SK-N-SH (cell line): ENCODE measurements at regions not wholly inside any gene's neighbourhood (a gene's known extent, or its start where the extent isn't known, plus 50 kb on each side); places are given as distances from the start of the nearest gene placed in this dataset.

Experiments used
- CTCF ChIA-PET: fragments of 300-600, 350-600 bp; formaldehyde crosslinking; extraction: SDS; loops from one replicate; lab custom pipeline; 2021; lab: Yijun Ruan, JAX
- POLR2A ChIA-PET: fragments of 350-600 bp; sonication (Branson Sonifier 250); formaldehyde crosslinking; extraction: SDS; loops from one replicate; lab custom pipeline; 2020; ENCODE audit warnings: antibody characterized with exemption, inconsistent platforms; lab: Yijun Ruan, JAX
- DNase-seq: peaks from one replicate; pipeline ENCODE4 v3.0.0; 2012
- H2AFZ ChIP-seq: fragments of 200-600 bp; sonication (generic); 2 replicates; pipeline ENCODE4 v1.8.1; 2016; ENCODE audit warnings: antibody characterized with exemption, mild to moderate bottlenecking, low read depth
- H3F3A ChIP-seq: fragments of 200-600 bp; sonication (generic); replicated peaks from 2 replicates; pipeline ENCODE3; 2016; ENCODE audit warnings: antibody characterized with exemption, mild to moderate bottlenecking; ENCODE audit not compliant: insufficient read depth
- H3K27ac ChIP-seq, 2 experiments: fragments of 200-500 bp in 1 of 2; fragments of 200-600 bp in 1 of 2; sonication (Bioruptor generic) in 1 of 2; sonication (generic), shearing (Covaris generic) in 1 of 2; 2 replicates each; pipeline versions ENCODE4 v1.5.1 to v1.6.1; 2014 to 2016; ENCODE audit warnings: low read depth in 2 of 2, inconsistent platforms in 1 of 2, low read length in 1 of 2, mild to moderate bottlenecking in 1 of 2, mixed read lengths in 1 of 2
- H3K27me3 ChIP-seq: fragments of 200-600 bp; sonication (generic), shearing (Covaris generic); 2 replicates; pipeline ENCODE4 v1.6.1; 2016; ENCODE audit warnings: mixed run types; ENCODE audit not compliant: insufficient read depth
- H3K36me3 ChIP-seq, 2 experiments: fragments of 200-500 bp in 1 of 2; fragments of 200-600 bp in 1 of 2; sonication (Bioruptor generic) in 1 of 2; sonication (generic) in 1 of 2; replicated peaks in 1 of 2; 2 replicates each; pipeline versions ENCODE3 to v1.5.1; 2014 to 2016; ENCODE audit warnings: low read length in 1 of 2, mild to moderate bottlenecking in 1 of 2; ENCODE audit not compliant: insufficient read depth in 2 of 2, control insufficient read depth in 1 of 2
- H3K4me1 ChIP-seq, 2 experiments: fragments of 200-500 bp in 1 of 2; fragments of 200-600 bp in 1 of 2; sonication (Bioruptor generic) in 1 of 2; sonication (generic), shearing (Covaris generic) in 1 of 2; 2 replicates each; pipeline versions ENCODE4 v1.5.1 to v1.6.1; 2014 to 2016; ENCODE audit warnings: low read depth in 1 of 2, low read length in 1 of 2, mixed run types in 1 of 2; ENCODE audit not compliant: insufficient read depth in 2 of 2, control insufficient read depth in 1 of 2
- H3K4me2 ChIP-seq: fragments of 200-600 bp; sonication (generic), shearing (Covaris generic); 2 replicates; pipeline ENCODE4 v1.6.1; 2017; ENCODE audit warnings: mixed run types
- H3K4me3 ChIP-seq, 2 experiments: fragments of 200-500 bp in 1 of 2; fragments of 200-600 bp in 1 of 2; sonication (Bioruptor generic) in 1 of 2; sonication (generic), shearing (Covaris generic) in 1 of 2; 2 replicates each; pipeline versions ENCODE4 v1.5.1 to v1.8.1; 2014 to 2016; ENCODE audit warnings: low read depth in 2 of 2, inconsistent platforms in 1 of 2, low read length in 1 of 2, mild to moderate bottlenecking in 1 of 2, mixed read lengths in 1 of 2, moderate library complexity in 1 of 2
- H3K79me2 ChIP-seq: fragments of 200-600 bp; sonication (generic); 2 replicates; pipeline ENCODE4 v1.8.1; 2017; ENCODE audit warnings: mild to moderate bottlenecking; ENCODE audit not compliant: insufficient read depth
- H3K9ac ChIP-seq: fragments of 200-600 bp; sonication (generic); 2 replicates; pipeline ENCODE4 v1.6.1; 2017; ENCODE audit warnings: mixed run types
- H3K9me2 ChIP-seq: fragments of 200-600 bp; sonication (generic); 2 replicates; pipeline ENCODE4 v1.6.1; 2017; ENCODE audit warnings: mixed run types
- H3K9me3 ChIP-seq: fragments of 200-600 bp; sonication (generic); 2 replicates; pipeline ENCODE4 v1.6.1; 2017; ENCODE audit warnings: mixed run types, mild to moderate bottlenecking, moderate library complexity
- H4K20me1 ChIP-seq: fragments of 200-600 bp; sonication (generic); 2 replicates; pipeline ENCODE4 v1.6.1; 2017; ENCODE audit warnings: mild to moderate bottlenecking, mixed run types; ENCODE audit not compliant: insufficient read depth
- ELF1 ChIP-seq: IDR thresholded peaks from 2 replicates; pipeline ENCODE4 v1.4.0; 2012
- EP300 ChIP-seq, 2 experiments: IDR thresholded peaks; 2 replicates each; pipeline versions ENCODE4 v1.4.0 to v1.6.1; 2012; ENCODE audit warnings: borderline replicate concordance in 1 of 2, low read depth in 1 of 2, low read length in 1 of 2
- FOSL2 ChIP-seq: IDR thresholded peaks from 2 replicates; pipeline ENCODE4 v1.4.0; 2012; ENCODE audit warnings: low read depth, mild to moderate bottlenecking, moderate library complexity, borderline replicate concordance
- FOXJ3 ChIP-seq: sonication (generic); formaldehyde crosslinking; IDR thresholded peaks from 2 replicates; pipeline ENCODE4 v1.5.1; 2020; ENCODE audit warnings: mild to moderate bottlenecking, missing genetic modification reagents
- FOXM1 ChIP-seq: IDR thresholded peaks from 2 replicates; pipeline ENCODE4 v1.4.0; 2012; ENCODE audit warnings: low read depth, mild to moderate bottlenecking
- GABPA ChIP-seq: IDR thresholded peaks from 2 replicates; pipeline ENCODE4 v1.4.0; 2012; ENCODE audit warnings: low read depth, mild to moderate bottlenecking
- MEF2A ChIP-seq: IDR thresholded peaks from 2 replicates; pipeline ENCODE4 v1.4.0; 2012; ENCODE audit warnings: low read depth, borderline replicate concordance
- NRF1 ChIP-seq: IDR thresholded peaks from 2 replicates; pipeline ENCODE4 v1.6.1; 2012; ENCODE audit warnings: low read depth, mild to moderate bottlenecking, low read length
- POLR2AphosphoS5 ChIP-seq: IDR thresholded peaks from 2 replicates; pipeline ENCODE4 v1.6.1; 2012; ENCODE audit warnings: low read depth, low read length
- RAD21 ChIP-seq: IDR thresholded peaks from 2 replicates; pipeline ENCODE4 v1.6.1; 2012; ENCODE audit warnings: mild to moderate bottlenecking, low read length
- RCOR1 ChIP-seq: fragments of 150-350 bp; IDR thresholded peaks from 2 replicates; pipeline ENCODE4 v1.6.1; 2017; ENCODE audit warnings: antibody characterized with exemption, low read length
- RFX5 ChIP-seq: IDR thresholded peaks from 2 replicates; pipeline ENCODE4 v1.6.1; 2012; ENCODE audit warnings: mild to moderate bottlenecking, improper control_type of control experiment, low read length
- SIN3A ChIP-seq: IDR thresholded peaks from 2 replicates; pipeline ENCODE4 v1.6.1; 2012; ENCODE audit warnings: low read depth, mild to moderate bottlenecking, low read length, moderate library complexity, borderline replicate concordance
- SMC3 ChIP-seq: IDR thresholded peaks from 2 replicates; pipeline ENCODE4 v1.6.1; 2012; ENCODE audit warnings: low read depth, low read length, improper control_type of control experiment
- TAF1 ChIP-seq: IDR thresholded peaks from 2 replicates; pipeline ENCODE4 v1.6.1; 2012; ENCODE audit warnings: low read depth, mild to moderate bottlenecking, low read length, moderate library complexity, borderline replicate concordance
- TCF12 ChIP-seq: IDR thresholded peaks from 2 replicates; pipeline ENCODE4 v1.4.0; 2012
- TEAD4 ChIP-seq: IDR thresholded peaks from 2 replicates; pipeline ENCODE4 v1.4.0; 2012; ENCODE audit warnings: mild to moderate bottlenecking, borderline replicate concordance; ENCODE audit not compliant: insufficient read depth
- YY1 ChIP-seq: IDR thresholded peaks from 2 replicates; pipeline ENCODE4 v1.4.0; 2012; ENCODE audit warnings: low read depth, mild to moderate bottlenecking
- WGBS: methylation state at CpG from one replicate; pipeline ENCODE4 v1.1.6; 2017; ENCODE audit warnings: low lambda C conversion rate; 5-methylcytosine and 5-hydroxymethylcytosine counted together
- TF ChIP-seq, protein P1 (sequence below): fragments of 150-350 bp; IDR thresholded peaks from 2 replicates; pipeline ENCODE4 v1.6.1; 2017; ENCODE audit warnings: antibody characterized with exemption, low read length, low read depth, borderline replicate concordance
- TF ChIP-seq, protein P2 (sequence below): fragments of 150-350 bp; IDR thresholded peaks from 2 replicates; pipeline ENCODE4 v1.6.1; 2016; ENCODE audit warnings: mild to moderate bottlenecking, low read depth, low read length
- TF ChIP-seq, protein P3 (sequence below): fragments of 200-600 bp; sonication (generic); IDR thresholded peaks from 2 replicates; pipeline ENCODE4 v1.6.1; 2017; ENCODE audit warnings: antibody characterized with exemption, mild to moderate bottlenecking, moderate library complexity
- TF ChIP-seq, protein P4 (sequence below): IDR thresholded peaks from 2 replicates; pipeline ENCODE4 v1.4.0; 2012; ENCODE audit warnings: low read depth, borderline replicate concordance

DNA sequence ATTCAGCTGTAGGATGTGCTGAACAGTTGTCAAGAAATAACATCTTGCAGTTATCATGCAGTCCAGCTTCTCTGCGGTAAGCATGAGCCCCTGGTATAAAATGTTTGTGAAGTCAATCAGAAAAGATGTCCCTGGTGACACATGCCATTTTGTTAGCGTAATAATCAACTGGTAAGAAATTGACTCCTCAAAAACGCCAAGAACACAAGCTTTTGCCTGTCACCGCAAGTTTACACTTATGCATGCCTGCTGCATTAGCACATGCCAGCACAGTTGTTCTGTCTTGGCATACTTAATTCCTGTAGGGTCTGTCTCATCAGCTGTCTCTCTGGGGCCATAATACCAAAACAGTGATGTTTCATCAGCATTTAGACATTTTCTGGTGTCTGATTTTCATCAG lies 524.8 kb upstream of the DSEL start:
- H3K4me3 ChIP-seq, result no peak overlapping the region
- no peaks in the 10 kb centered on the region for H3K79me2 ChIP-seq
- ChIA-PET CTCF (no interaction called here), POLR2A (no interaction called here)
- H3K9me3 ChIP-seq, result no peaks in the 10 kb centered on the region
- no peak overlapping the region for H3K27ac ChIP-seq
- 92% methylated on average over 4 of the region's 4 CpGs for WGBS
- H3K4me2 ChIP-seq, result no peak overlapping the region
- H3K9me2 ChIP-seq, result no peaks in the 10 kb centered on the region
- H3K27me3 ChIP-seq, result no peaks in the 10 kb centered on the region
- no peaks in the 10 kb centered on the region for H3K36me3 ChIP-seq
- H3F3A ChIP-seq, result no peaks in the 10 kb centered on the region
- DNase-seq, result no peak
- no peak for TF ChIP-seq NRF1
- TF ChIP-seq, protein P1, sequence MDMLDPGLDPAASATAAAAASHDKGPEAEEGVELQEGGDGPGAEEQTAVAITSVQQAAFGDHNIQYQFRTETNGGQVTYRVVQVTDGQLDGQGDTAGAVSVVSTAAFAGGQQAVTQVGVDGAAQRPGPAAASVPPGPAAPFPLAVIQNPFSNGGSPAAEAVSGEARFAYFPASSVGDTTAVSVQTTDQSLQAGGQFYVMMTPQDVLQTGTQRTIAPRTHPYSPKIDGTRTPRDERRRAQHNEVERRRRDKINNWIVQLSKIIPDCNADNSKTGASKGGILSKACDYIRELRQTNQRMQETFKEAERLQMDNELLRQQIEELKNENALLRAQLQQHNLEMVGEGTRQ, result no peak
- TF ChIP-seq POLR2AphosphoS5, result no peak
- no peak for TF ChIP-seq EP300 (IDR thresholded peaks at IDR 0.05; ENCODE audit: borderline replicate concordance in 1 of 2, low read depth in 1 of 2, low read length in 1 of 2)
- TF ChIP-seq FOSL2, result no peak
- no peak for TF ChIP-seq SIN3A
- no peak for TF ChIP-seq GABPA
- TF ChIP-seq YY1, result no peak
- TF ChIP-seq ELF1, result no peak
- TF ChIP-seq, protein P2, sequence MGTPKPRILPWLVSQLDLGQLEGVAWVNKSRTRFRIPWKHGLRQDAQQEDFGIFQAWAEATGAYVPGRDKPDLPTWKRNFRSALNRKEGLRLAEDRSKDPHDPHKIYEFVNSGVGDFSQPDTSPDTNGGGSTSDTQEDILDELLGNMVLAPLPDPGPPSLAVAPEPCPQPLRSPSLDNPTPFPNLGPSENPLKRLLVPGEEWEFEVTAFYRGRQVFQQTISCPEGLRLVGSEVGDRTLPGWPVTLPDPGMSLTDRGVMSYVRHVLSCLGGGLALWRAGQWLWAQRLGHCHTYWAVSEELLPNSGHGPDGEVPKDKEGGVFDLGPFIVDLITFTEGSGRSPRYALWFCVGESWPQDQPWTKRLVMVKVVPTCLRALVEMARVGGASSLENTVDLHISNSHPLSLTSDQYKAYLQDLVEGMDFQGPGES, result no peak
- no peak for TF ChIP-seq TEAD4
- no peaks in the 10 kb centered on the region for H3K4me1 ChIP-seq
- no peak overlapping the region for H3K9ac ChIP-seq
- no peaks in the 10 kb centered on the region for H4K20me1 ChIP-seq
- H2AFZ ChIP-seq, result no peak overlapping the region

DNA sequence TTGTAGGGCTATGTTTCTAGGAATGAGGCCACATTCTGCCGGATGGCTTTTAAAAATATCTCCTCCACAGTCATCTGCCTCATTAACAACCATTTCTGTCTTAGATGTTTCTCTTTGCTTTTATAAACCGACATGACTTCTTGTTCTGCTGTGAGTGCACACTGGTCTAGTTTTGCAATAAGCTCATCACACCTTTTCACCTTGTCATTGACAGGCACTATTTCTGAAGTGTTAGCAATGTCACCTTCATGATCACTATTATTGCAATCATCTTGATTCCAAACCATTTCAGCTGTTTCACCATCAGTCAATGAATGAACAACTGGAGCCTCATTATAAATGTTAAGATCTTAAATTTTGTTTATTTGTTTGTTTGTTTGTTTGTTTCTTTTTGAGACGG lies 523.7 kb upstream of the DSEL start:
- no peak overlapping the region for H2AFZ ChIP-seq
- no peak for TF ChIP-seq POLR2AphosphoS5
- TF ChIP-seq, protein P2, result no peak
- no peak for TF ChIP-seq FOXM1
- TF ChIP-seq, protein P3, sequence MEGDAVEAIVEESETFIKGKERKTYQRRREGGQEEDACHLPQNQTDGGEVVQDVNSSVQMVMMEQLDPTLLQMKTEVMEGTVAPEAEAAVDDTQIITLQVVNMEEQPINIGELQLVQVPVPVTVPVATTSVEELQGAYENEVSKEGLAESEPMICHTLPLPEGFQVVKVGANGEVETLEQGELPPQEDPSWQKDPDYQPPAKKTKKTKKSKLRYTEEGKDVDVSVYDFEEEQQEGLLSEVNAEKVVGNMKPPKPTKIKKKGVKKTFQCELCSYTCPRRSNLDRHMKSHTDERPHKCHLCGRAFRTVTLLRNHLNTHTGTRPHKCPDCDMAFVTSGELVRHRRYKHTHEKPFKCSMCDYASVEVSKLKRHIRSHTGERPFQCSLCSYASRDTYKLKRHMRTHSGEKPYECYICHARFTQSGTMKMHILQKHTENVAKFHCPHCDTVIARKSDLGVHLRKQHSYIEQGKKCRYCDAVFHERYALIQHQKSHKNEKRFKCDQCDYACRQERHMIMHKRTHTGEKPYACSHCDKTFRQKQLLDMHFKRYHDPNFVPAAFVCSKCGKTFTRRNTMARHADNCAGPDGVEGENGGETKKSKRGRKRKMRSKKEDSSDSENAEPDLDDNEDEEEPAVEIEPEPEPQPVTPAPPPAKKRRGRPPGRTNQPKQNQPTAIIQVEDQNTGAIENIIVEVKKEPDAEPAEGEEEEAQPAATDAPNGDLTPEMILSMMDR, result no peak
- TF ChIP-seq TCF12, result no peak
- TF ChIP-seq, protein P4, sequence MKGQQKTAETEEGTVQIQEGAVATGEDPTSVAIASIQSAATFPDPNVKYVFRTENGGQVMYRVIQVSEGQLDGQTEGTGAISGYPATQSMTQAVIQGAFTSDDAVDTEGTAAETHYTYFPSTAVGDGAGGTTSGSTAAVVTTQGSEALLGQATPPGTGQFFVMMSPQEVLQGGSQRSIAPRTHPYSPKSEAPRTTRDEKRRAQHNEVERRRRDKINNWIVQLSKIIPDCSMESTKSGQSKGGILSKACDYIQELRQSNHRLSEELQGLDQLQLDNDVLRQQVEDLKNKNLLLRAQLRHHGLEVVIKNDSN, result no peak
- TF ChIP-seq, protein P1, result no peak
- no peak for TF ChIP-seq FOSL2
- TF ChIP-seq RFX5, result no peak
- TF ChIP-seq FOXJ3 (CRISPR knock-in tag), result no peak
- TF ChIP-seq YY1, result no peak
- TF ChIP-seq GABPA, result no peak
- no peak for TF ChIP-seq RCOR1
- TF ChIP-seq TAF1, result no peak
- no peak for TF ChIP-seq MEF2A
- no peak for TF ChIP-seq NRF1
- TF ChIP-seq SMC3, result no peak
- TF ChIP-seq RAD21, result no peak
- TF ChIP-seq, all 33 proteins: peak for 0
- Histone ChIP-seq H3K9me3 (no peaks in the 10 kb centered on the region), H3K36me3 (no peaks in the 10 kb centered on the region), H3K4me3 (no peak overlapping the region), H3F3A (no peaks in the 10 kb centered on the region), H3K27me3 (no peaks in the 10 kb centered on the region), H3K27ac (no peak overlapping the region), H3K9ac (no peak overlapping the region), H4K20me1 (no peaks in the 10 kb centered on the region), H3K4me1 (peaks cover 0 to 7% of the 10 kb centered on the region in 2 experiments; a peak in 2 of 4 replicates), H3K4me2 (no peak overlapping the region), H3K79me2 (no peaks in the 10 kb centered on the region), H3K9me2 (no peaks in the 10 kb centered on the region)
- ChIA-PET POLR2A (no interaction called here), CTCF (no interaction called here)
- no peak for DNase-seq
- WGBS, result 50% methylated on average over 3 of the region's 3 CpGs
